ENCODE measurements at regions not wholly inside any gene's neighbourhood (a gene's known extent, or its start where the extent isn't known, plus 50 kb on each side); places are given as distances from the start of the nearest gene placed in this dataset.

GRCh38 chr5:101431201-101431600 is 528.1 kb upstream of the ST8SIA4 start:
- no peak for TF ChIP-seq ESRRG (CRISPR knock-in tag; IDR thresholded peaks at IDR 0.05)
- TF ChIP-seq PATZ1 (CRISPR knock-in tag; IDR thresholded peaks at IDR 0.05; ENCODE audit: borderline replicate concordance), result no peak
